PFSK-1 (cell line): ENCODE measurements at regions not wholly inside any gene's neighbourhood (a gene's known extent, or its start where the extent isn't known, plus 50 kb on each side); places are given as distances from the start of the nearest gene placed in this dataset.

Experiments
- FOXP2 ChIP-seq: optimal IDR thresholded peaks from 2 replicates; pipeline ENCODE3; 2011; ENCODE audit warnings: borderline replicate concordance, control low read depth, inconsistent platforms; ENCODE audit not compliant: insufficient read depth; ENCODE audit errors: extremely low read length, extremely low read depth
- POLR2AphosphoS5 ChIP-seq: IDR thresholded peaks from 2 replicates; pipeline ENCODE4 v1.6.1; 2012; ENCODE audit warnings: low read depth, mild to moderate bottlenecking, control low read depth, low read length, moderate library complexity
- REST ChIP-seq, 2 experiments: IDR thresholded peaks; 2 replicates each; pipeline versions ENCODE4 v1.6.1 to v1.8.0; 2011 to 2012; ENCODE audit warnings: low read depth in 2 of 2, low read length in 2 of 2, control low read depth in 1 of 2, inconsistent platforms in 1 of 2, mild to moderate bottlenecking in 1 of 2, moderate library complexity in 1 of 2; ENCODE audit not compliant: insufficient read depth in 1 of 2
- SIN3A ChIP-seq: IDR thresholded peaks from 2 replicates; pipeline ENCODE4 v1.6.1; 2012; ENCODE audit warnings: mild to moderate bottlenecking, low read length, moderate library complexity, borderline replicate concordance; ENCODE audit not compliant: insufficient read depth
- TAF1 ChIP-seq: IDR thresholded peaks from 2 replicates; pipeline ENCODE4 v1.6.1; 2012; ENCODE audit warnings: low read length, control low read depth, borderline replicate concordance; ENCODE audit not compliant: insufficient read depth

- TF ChIP-seq FOXP2 (no peak), SIN3A (no peak), REST (IDR thresholded peaks at IDR 0.05; ENCODE audit: insufficient read depth in 1 of 2, low read depth in 2 of 2, low read length in 2 of 2) (no peak), POLR2AphosphoS5 (no peak), TAF1 (no peak)
Measured at GRCh38 chr15:61731099-61731498, 329.1 kb downstream of the VPS13C start.

- TF ChIP-seq TAF1 (no peak), REST (IDR thresholded peaks at IDR 0.05; ENCODE audit: insufficient read depth in 1 of 2, low read depth in 2 of 2, low read length in 2 of 2) (no peak), FOXP2 (no peak), POLR2AphosphoS5 (no peak), SIN3A (no peak)
Measured at GRCh38 chr15:61729646-61730045, 330.6 kb downstream of the VPS13C start.

GRCh38 chr15:61726166-61726565 is 334.1 kb downstream of the VPS13C start:
- no peak for TF ChIP-seq TAF1

- no peak for TF ChIP-seq REST (IDR thresholded peaks at IDR 0.05; ENCODE audit: insufficient read depth in 1 of 2, low read depth in 2 of 2, low read length in 2 of 2)
Measured at GRCh38 chr15:61725251-61725650, 335.0 kb downstream of the VPS13C start.

GRCh38 chr15:61724251-61724939 is 335.9 kb downstream of the VPS13C start:
- TF ChIP-seq FOXP2 (no peak), POLR2AphosphoS5 (no peak), TAF1 (no peak), SIN3A (no peak), REST (IDR thresholded peaks at IDR 0.05; ENCODE audit: insufficient read depth in 1 of 2, low read depth in 2 of 2, low read length in 2 of 2) (no peak)
